OCI-M1 (cell line): ENCODE measurements at regions not wholly inside any gene's neighbourhood (a gene's known extent, or its start where the extent isn't known, plus 50 kb on each side); places are given as distances from the start of the nearest gene placed in this dataset.

ENCODE experiments used
- DNase-seq: peaks from one replicate; lab custom pipeline; 2025; lab: John Stamatoyannopoulos, UW

DNA sequence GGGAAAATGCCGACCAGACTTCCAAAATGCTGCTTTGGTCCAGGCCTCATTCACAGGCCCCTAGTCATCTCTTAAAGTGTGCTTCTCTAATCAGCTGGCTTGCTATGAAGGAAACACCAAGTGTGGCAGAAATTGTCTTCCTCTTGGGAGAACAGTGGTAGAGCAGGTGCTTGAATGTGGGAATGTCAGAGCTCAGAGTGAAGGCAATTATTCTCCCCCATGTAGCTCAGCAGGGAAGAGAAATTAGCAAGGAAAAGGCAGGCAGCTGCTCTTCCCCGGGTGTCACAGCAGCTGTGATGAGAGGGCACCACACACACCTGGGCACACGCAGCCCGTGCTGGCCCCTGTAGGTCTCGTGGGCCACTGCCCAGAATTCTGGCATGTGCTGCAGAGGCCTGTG lies 358.5 kb downstream of the WDR72 start:
- no peak for DNase-seq

DNA sequence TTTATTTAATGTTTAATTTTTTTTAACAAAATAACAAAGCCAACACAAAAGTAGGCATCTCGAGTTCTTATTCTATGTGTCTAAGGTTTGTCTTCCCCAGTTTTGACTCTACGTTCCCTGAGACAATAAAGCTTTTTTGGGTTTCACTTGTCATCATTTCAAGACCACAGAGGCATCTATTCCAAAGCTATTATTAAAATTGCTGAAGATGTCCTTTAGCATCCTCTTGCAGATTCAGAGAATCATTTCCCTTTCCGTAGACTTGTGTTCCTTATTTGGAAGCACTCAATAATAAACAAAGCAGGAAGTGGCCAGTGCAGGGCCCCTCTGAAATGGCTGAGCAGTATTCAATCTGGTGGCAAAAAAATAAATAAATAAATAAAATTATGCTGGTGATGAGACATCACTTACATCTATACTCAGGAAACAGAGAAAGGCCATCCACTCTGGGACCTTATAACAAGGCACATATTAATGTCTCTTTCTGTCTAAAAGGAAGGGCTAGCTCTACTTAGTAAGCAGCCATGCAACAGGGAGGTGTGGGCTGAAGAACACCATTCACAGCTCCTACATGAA lies 362.3 kb downstream of the WDR72 start:
- DNase-seq = no peak

DNA sequence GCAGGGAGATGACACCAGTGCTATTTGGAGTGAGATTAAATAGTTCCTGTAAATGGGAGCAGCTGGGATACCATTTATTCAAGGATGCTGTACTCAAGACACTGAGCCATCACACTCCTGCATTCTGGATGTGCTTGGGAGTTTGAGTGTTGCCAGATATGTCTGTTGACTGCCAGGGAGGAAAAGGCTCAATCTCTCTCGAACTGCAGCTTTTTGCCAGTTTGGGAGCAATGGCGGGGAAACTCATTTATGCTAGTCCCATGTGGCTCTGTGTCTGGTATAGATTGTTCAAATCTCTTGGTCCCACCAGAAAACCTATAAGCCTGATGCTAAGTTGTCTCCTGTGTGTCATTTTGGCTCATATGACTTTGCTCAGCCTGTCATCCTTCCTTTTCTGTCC lies 363.6 kb downstream of the WDR72 start:
- no peak for DNase-seq

DNA sequence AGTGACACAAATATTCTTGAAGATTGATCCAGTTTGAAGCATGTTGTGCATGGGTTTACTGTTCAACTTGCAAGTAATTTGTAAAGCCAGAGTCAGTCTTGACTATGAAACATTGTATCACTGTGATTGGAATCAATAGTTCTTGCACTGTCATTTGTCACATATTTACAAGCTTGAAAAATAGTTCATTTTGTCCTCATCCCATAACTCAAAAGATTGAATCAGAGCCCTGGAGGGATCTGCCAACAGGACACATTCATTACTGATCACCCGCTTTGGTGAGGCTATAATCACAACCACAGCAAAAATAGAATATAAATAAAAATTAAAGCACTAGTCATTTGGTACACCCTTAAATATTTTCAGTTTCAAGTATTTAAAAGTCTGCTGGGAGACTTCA lies 368.9 kb downstream of the WDR72 start:
- no peak for DNase-seq

DNA sequence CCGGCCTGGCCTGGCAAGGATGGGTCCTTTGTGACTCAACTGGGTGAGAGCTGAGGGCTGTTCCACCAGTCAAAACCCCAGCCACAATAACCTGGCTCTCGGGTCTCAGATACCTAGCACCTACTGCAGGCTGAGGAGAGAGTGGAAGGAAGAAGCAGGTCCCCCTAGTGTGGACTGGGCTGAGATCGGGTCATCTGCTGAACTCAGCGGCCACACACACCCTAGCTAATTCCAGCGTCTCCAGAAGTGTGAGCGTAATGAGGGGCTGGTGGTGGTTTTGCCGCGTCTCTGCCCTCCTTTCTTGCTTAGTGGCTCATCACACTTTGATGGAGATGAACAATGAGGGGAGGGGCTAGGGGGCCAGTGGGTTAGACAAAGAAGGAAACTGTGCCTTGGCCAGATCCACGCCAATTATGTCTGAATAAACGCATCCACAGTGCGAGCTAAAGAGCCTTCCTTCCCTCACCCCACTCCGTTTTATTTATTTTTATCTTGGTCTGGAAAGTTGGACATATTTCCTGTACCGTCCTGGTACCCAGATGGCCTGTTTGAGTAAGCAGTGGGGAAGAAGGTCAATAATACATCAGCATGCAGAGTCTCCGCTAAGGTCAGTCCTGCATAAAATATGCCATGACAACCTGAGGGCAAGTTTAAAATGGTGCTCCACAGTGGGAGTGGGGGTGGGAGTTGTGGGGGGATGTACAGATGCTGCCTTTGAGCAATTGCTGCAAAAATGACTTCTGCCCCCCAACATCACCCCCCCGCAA lies 370.0 kb downstream of the WDR72 start:
- DNase-seq = no peak

DNA sequence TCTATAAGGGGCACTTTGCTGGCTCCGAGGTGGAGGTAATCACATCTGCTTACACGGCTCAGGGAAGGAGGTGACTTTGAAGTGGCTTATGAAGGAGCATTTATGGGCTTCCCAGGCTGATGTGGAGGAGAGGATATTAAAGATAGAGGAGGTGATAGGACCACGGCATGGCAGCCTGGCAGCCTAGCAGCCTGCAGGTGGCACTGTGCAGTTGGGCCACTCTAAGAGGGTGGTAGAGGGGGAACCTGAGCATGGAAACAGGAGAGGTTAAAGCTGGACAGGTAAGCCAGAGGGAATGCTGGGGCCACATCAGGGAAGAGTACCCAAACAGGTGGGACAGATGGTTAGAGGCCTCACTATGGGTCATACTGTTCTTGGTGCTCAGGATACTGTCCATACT lies 375.0 kb downstream of the WDR72 start:
- no peak for DNase-seq

DNA sequence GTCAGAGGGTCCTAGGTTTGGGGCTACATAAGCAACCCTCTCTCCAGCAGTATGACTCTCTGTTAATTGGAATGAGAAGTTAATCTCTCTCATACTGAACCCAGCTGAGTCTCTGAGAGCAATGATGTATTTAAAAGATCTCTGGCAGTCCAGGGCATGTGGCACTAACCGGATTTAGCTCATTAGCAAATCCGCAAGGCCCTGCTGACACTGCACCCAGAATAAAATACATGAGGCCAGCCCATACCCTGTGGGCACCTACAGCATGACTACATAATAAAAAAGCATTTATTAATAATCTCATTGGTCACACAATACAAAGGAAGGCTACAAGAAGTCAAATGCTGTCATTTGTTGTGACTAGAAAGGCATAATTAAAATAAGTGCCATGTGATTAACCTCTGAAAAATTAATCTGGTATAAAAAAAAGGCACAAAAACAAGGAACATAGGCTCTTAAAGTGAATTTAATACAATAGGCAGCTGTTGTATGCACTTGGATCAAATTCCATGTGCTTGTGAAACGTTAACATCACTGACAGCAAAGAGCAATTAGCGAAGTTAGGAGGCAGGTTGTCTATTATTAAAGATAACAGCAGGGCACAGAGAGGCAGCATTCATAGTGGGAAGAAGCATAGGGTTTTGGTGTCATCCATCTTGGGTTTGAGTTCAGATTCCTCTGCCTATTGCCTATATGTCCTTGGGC lies 381.2 kb downstream of the WDR72 start:
- no peak for DNase-seq

DNA sequence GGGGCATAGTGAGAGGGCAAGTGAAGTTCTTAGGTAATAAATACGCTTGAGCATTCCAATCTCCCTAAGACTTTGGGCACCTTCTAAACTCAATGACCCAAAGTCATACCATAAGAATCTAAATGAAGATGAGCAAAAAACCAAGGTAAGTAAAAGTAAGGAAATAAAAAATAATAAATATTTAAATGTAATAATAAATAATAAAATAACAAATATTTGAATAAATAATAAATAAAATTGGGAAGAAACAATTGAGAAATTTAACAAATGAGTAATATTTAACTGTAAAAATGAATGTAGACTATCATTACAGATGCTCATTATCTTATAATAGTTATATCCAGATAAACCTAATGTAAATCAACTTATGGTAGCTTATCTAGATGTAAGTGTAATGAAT lies 391.7 kb downstream of the WDR72 start:
- no peak for DNase-seq

DNA sequence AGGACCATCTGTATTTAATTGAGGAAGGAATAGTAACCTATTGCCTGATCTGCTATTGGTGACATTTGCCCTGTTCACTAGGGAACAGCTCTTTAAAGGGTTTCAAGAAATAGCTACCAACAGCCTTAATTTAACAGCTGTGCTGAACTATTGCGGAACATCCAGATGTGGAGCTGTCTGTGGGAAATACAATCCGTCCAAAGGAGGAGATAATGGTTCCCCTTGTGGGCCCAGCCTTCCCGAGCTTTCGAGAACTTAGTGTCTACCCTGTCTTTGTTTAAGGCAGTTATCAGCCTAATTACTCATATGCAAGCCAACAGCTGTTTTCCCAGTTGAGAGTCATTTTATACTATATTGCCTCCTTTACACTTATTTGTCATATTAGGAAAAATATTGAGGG lies 398.6 kb downstream of the WDR72 start:
- no peak for DNase-seq

DNA sequence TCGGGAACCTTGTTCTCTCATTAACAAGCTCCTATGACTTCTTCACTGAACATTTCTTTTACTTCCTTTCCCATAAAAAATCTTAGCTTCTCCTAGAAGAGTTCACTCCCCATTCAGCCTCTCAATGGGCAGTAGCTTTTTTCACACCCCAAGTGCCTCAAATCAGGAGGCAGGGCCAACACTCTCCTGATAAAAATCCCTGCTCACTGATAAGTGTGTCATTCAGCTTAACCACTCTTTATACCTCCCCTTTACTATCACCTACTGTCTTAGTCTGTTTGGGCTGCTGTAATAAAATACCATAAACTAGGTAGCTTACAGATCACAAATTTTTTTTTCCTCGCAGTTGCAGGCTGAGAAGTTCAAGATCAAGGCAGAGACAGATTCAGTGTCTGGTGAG lies 400.4 kb downstream of the WDR72 start:
- no peak for DNase-seq

DNA sequence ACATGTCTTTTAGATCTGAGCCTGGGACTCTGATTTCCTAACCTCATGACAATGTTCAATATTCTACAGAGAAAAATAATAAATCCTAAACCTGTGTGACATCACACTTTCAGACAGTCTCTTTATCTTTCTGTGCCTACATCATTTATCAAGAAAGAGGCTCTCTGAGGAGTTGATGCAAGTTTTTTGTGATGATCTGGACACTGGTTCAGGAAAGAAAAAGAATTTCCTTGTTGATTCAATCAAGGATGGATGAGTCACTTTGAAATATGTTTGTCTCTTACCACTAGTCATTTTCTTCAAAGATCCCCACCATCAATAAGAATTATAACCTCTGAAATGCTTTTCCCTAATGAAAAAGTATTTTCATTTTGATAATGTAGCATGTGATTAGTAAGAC lies 404.6 kb downstream of the WDR72 start:
- no peak for DNase-seq

DNA sequence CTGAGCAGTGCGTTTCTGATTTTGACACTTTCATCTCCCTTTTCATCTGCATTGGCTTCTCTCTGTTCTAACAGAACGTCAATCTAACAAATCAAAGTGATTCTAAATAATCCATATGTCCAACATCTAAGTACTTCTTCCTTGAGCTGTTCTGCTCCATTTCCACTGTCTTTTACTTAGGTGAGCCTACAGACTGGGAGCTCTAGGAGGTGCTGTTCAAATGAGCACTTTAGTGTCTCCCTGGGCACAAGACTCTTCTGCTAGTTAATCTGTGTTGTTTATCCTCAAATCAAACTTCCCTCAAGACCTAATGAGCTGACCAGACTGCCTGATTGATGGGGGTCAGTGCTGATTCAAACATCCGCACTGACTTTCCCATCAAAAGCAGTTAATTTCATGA lies 408.1 kb downstream of the WDR72 start:
- no peak for DNase-seq

DNA sequence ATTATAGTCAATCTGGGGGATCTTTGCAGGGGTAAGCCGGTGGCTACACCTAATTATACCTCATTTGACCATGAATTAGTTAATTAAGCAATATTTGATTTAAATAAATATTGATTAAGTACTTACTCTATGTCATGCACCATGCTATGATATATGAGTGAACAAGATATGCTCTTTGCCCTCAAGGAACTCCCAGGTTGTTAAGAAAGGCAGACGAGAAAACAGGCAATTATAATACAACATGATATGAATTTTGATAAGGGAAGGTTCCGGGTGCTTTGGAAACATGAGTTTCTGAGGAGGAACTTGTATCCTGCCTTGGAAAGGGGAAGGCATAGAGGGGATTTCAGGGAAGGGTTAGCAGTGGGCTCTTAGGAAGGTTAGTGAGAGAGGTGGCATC lies 412.9 kb downstream of the WDR72 start:
- no peak for DNase-seq

DNA sequence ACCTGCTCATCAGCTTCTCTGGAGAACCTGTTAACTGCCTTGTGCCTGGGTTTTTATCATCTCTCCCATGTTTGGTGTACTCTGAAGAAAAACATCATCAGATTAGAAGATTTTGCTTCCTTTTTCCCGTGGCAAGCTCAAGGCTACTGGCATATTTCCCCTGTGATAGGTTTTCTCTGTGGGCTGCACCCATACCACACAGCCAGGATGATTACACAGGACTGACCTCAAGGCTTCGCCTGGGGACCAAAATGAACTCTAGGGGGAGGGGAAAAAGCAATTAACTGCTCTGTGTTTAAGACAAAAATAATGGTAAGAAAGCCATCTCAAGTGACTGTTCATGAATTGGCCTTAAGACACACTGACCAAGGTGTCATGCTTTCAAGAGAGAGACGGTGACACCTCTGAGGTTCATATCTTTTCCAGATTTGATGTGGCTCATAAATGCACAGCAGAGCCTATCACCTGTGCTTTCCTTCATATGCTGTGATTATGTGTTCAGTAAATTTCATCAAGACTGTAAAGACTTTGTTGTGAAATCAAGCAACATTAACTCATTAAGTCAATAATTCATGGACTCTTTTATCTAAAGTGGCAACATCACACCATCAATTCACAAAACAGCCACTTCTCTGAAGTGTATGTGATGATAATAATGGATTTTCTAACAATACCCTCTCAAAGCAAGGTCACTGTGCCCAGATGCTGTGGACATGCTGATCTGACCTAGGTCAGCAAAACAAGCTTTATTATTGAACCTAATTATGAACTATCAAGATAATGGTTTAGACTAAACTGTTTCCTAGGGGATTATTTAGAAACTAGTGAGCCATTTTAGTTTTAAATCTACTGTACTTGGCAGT lies 427.9 kb downstream of the WDR72 start:
- DNase-seq = no peak

DNA sequence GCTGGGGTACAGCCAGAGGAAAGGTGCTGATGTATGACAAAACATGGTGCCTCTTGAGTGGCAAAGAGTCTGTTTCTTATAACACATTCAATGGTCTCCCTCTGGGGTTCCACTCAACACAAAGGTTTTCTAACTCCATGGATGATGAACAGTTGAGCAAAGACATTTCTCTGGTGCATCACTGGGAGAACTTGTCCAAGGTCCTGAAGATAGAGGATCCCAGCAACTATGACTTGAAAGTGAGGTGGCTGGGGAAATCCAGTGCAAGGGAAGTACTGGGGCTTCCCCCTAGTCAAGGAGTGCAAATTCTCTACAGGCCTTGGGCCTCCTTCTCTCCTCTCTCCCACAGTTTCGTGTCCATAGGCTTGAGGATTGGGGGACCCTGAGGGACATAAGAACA lies 431.1 kb downstream of the WDR72 start:
- DNase-seq = no peak

DNA sequence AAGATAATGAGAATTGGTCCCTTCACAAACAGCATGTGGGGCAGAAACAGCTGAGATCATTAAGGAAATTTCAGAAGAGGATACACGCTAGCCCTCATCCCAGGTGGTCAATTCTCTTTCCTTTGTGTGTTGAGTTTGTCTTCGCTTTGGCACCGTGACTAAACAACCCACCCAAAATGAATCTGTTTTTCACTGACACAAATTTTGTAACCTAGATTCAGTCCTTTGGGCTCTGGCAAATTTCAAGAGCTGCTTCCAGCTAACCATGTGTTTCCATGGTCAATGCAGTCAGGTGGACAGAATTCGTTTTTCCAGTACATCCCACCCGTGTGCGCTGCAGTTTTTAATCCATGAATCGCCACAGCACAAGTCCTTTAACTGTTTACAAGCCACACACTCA lies 435.4 kb downstream of the WDR72 start:
- no peak for DNase-seq

DNA sequence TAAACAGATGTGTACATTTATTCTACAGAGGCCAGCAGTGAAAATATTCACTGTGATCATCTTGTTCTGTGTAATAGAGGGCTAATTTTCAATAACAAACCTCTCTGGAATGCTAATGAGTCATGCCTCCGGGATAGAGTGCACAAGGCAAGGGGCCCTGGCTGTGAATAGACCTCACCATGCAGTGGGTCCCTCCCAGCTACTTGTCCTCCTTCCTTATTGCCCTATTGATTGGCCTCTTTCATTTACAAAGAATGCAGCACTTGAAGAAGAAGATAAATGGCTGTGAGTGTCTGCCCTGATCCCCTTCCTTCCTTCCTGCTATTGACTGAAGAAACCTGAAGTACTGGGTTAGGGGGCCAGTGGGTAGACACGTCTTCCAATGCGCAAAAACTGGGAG lies 436.3 kb downstream of the WDR72 start:
- no peak for DNase-seq

DNA sequence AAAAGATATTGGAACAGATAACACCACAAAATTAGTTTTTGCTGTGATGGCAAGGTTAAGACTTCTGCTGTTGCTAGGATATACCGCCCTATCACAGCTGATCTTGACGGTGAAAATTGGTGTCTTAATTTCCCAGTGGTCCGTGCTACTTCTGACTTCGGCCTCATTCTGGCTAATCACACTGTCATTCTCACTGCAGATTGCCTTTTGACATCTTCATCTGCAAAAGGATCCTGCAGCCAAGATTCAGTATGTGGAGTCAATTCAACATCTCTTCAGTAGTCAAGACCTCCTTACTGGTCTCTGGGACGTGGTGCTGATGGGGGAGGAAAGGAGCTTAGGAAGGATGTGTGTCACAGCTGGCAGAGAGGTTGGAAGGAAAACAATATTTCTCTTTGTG lies 438.6 kb downstream of the WDR72 start:
- DNase-seq = no peak

DNA sequence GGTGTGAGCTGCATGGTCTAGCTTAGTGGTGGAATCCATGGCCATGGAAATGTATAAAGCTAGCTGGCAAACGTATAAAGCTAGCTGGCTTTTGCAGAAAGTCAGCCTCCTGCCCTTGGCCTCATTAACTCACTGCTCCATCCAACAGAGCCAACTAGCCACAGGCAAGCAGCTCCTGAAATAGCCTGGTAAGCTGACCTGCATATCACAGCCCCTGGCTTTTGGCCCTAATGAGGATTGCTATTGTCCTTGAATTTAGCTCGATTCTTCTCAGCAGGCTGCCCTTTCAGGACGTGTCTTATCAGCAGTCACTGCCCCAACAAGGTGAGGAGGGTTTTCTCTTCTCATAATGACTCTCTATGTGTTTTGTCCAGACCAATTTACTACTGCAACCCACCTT lies 446.8 kb downstream of the WDR72 start:
- no peak for DNase-seq

DNA sequence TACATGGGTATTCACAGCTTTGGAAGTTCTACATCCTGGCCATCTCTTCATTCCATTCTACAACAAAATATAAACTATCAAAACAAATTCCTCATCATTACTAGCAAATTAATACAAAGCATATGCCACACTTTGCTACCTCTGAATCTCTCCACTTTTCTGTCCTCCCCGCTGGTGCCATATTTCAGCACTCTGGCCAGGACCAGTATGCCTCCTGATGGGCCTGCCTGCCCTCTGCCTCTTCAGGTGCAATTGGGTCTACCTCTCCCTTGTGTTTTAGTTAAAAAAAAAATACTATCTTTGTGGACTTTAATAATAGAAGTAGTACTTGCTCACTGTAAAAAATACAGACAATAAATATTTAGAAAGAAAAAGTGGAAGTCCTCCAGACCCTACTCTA lies 448.8 kb downstream of the WDR72 start:
- no peak for DNase-seq

DNA sequence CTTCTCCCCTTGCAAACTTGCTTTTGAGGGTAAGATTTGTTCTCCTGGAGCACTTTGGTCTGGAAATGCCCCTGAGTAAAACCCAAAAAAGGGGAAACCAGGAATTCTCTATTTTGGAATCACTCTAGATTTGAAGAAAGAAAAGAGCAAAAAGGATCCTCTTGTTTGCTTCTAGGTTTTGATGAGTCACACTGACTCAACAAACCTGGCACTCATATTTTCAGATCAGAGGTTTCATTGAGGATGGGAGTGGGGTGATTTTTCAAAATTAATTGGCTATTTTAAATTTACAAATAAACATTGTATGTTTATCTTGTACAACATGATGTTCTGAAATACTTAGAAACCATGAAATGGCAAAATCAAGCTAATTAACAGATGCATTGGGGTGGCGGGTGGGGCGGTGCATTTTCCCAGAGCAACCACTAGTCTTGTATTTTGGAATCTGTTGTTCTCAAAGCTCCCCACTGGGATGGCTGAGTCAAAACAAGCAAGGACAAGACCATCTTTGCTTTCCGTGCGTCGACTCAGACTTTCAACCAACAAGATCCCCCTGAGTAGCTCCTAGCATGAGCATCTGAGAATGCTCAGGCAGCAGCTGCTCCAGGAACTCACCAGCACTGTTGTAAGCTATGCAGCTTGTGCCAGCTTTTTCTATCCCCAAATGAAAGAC lies 451.4 kb downstream of the WDR72 start:
- DNase-seq = no peak

DNA sequence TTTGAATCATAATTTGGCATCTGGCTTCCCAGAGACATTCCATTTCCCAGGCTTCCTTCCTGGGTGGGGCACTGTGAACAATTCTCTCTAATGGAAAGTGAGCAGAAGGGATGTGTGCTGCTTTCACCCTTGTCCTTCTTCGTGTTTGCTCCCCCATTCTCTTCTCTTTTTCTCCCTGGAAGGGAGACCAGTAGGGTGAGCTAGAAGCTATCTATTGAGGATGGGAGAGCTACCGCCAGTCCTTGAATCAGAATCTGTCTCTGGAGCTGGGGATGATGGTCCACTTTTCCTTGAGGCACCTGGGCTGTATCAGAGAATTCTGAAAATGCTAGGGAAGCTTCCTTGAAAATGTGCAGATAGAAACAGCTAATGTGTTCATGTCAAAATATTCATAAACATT lies 453.9 kb downstream of the WDR72 start:
- DNase-seq = no peak
